AG04449 (cell line): ENCODE measurements at regions not wholly inside any gene's neighbourhood (a gene's known extent, or its start where the extent isn't known, plus 50 kb on each side); places are given as distances from the start of the nearest gene placed in this dataset.

Source experiments
- CTCF ChIA-PET: fragments of 350-600 bp; formaldehyde crosslinking; extraction: SDS; loops from one replicate; lab custom pipeline; 2021; ENCODE audit warnings: antibody characterized with exemption; lab: Yijun Ruan, JAX
- POLR2A ChIA-PET: fragments of 400-600, 350-600 bp; formaldehyde crosslinking; extraction: SDS; loops from one replicate; lab custom pipeline; 2020; ENCODE audit warnings: antibody characterized with exemption, inconsistent platforms; lab: Yijun Ruan, JAX
- DNase-seq: peaks from one replicate; pipeline ENCODE4 v3.0.0-alpha.2; 2010; ENCODE audit warnings: low read depth, low spot score
- H3K4me3 ChIP-seq: 2 replicates; pipeline ENCODE4 v1.5.1; 2011; ENCODE audit warnings: low read depth, mild to moderate bottlenecking, control low read depth, low read length
- TF ChIP-seq, protein P1 (sequence below): IDR thresholded peaks from one replicate; pipeline ENCODE4 v1.5.1; 2011; ENCODE audit warnings: mild to moderate bottlenecking, moderate library complexity, low read length, control low read depth, inconsistent platforms; ENCODE audit not compliant: insufficient read depth; ENCODE audit errors: missing control alignments

- DNase-seq: no peak
- TF ChIP-seq, protein P1, sequence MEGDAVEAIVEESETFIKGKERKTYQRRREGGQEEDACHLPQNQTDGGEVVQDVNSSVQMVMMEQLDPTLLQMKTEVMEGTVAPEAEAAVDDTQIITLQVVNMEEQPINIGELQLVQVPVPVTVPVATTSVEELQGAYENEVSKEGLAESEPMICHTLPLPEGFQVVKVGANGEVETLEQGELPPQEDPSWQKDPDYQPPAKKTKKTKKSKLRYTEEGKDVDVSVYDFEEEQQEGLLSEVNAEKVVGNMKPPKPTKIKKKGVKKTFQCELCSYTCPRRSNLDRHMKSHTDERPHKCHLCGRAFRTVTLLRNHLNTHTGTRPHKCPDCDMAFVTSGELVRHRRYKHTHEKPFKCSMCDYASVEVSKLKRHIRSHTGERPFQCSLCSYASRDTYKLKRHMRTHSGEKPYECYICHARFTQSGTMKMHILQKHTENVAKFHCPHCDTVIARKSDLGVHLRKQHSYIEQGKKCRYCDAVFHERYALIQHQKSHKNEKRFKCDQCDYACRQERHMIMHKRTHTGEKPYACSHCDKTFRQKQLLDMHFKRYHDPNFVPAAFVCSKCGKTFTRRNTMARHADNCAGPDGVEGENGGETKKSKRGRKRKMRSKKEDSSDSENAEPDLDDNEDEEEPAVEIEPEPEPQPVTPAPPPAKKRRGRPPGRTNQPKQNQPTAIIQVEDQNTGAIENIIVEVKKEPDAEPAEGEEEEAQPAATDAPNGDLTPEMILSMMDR: no peak
- ChIA-PET CTCF (no interaction called here), POLR2A (no interaction called here)
- H3K4me3 ChIP-seq: no peak overlapping the region
Measured at GRCh38 chr18:76053551-76053950, 441.5 kb downstream of the ZNF516 start.

GRCh38 chr18:76052227-76052595 lies 442.8 kb downstream of the ZNF516 start:
- H3K4me3 ChIP-seq: no peak overlapping the region
- TF ChIP-seq, protein P1: no peak
- no peak for DNase-seq
- ChIA-PET CTCF (no interaction called here), POLR2A (no interaction called here)

- TF ChIP-seq, protein P1: no peak
Measured at GRCh38 chr18:76051396-76052226, 443.4 kb downstream of the ZNF516 start.

GRCh38 chr18:76046221-76046620 lies 448.8 kb downstream of the ZNF516 start:
- TF ChIP-seq, protein P1: no peak
- POLR2A ChIA-PET: no interaction called here
- no peak overlapping the region for H3K4me3 ChIP-seq
- DNase-seq: no peak
- CTCF ChIA-PET: no interaction called here

More at GRCh38 chr18:76051396-76052226, 443.4 kb downstream of the ZNF516 start:
- ChIA-PET POLR2A (no interaction called here), CTCF (no interaction called here)
- H3K4me3 ChIP-seq: no peak overlapping the region
- no peak for DNase-seq

DNA sequence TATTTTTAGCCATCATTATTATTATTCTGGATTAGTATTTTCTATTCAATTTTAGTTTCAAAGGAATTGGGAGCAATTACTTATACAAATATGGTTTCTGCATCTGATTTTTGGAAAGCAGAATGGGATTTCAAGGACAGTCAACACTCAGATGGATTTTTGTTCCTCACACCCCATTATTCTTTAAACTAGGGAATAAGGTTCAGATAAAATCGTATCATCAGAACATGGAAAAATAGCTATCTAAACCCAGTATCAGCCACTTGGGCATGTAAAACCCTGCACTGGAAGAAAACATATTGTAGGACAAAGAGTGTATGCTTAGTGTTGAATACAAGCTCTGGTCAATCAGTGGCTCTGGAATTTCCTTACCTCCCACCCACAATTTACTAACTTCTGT lies 452.5 kb downstream of the ZNF516 start:
- CTCF ChIA-PET: no interaction called here

DNA sequence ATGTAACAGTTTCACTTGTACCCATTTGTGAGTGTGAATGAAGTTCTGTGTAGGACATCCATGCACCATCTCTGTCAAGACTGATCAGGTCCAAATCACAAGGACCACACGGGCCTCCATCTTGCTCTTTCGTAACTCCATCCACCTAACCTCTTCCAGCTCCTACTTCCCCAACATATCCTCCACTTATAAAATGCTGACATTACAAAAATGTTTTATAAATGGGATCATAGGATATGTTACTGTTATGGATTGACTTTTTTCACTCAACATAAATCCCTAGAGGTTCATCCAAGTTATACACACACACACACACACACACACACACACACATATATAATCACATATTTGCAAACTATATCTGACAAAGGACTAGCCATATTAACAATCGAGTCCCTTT lies 476.8 kb downstream of the ZNF516 start:
- CTCF ChIA-PET: no interaction called here
- POLR2A ChIA-PET: no interaction called here
- no peak for DNase-seq
- TF ChIP-seq, protein P1: no peak
- no peak overlapping the region for H3K4me3 ChIP-seq

More for the DNA sequence above, 452.5 kb downstream of the ZNF516 start:
- DNase-seq: no peak
- POLR2A ChIA-PET: no interaction called here
- no peak overlapping the region for H3K4me3 ChIP-seq
- TF ChIP-seq, protein P1: no peak
